ENCODE measurements at regions not wholly inside any gene's neighbourhood (a gene's known extent, or its start where the extent isn't known, plus 50 kb on each side); places are given as distances from the start of the nearest gene placed in this dataset.

- H3K9me2 ChIP-seq (ENCODE audit: insufficient read depth) = no peaks in the 10 kb centered on the region
- BruUV-seq (replicated peaks) = no TSS peak
- POLR2A ChIA-PET = no interaction called here
- H3K27me3 ChIP-seq (ENCODE audit: insufficient read depth, low read length) = peaks cover 19% of the 10 kb centered on the region
- no peaks in the 10 kb centered on the region for H4K20me1 ChIP-seq (ENCODE audit: insufficient read depth)
- RAD21 ChIA-PET (ENCODE audit: low non-redundant PET in 1 of 2, low total read pairs in 2 of 2, uncharacterized antibody in 2 of 2, unreplicated experiment in 2 of 2) = no interaction called here
- H3K36me3 ChIP-seq (ENCODE audit: control insufficient read depth in 1 of 2, insufficient read depth in 2 of 2, low read length in 2 of 2) = no peaks in the 10 kb centered on the region
- no peaks in the 10 kb centered on the region for H3K79me2 ChIP-seq (ENCODE audit: insufficient read depth, low read length)
- no peak overlapping the region for H2AFZ ChIP-seq (ENCODE audit: low read depth, low read length, poor library complexity, severe bottlenecking)
- intact Hi-C loops (cut with micrococcal nuclease) = no loop called here
- H3K4me3 ChIP-seq (replicated peaks in 1 of 2; ENCODE audit: low read depth in 1 of 2, low read length in 2 of 2) = no peak overlapping the region
- TF ChIP-seq CEBPB (IDR thresholded peaks at IDR 0.05; ENCODE audit: low read depth) (no peak), RAD21 (IDR thresholded peaks at IDR 0.05; ENCODE audit: low read depth) (no peak), JUND (IDR thresholded peaks at IDR 0.05) (no peak)
- TF ChIP-seq, protein P1, sequence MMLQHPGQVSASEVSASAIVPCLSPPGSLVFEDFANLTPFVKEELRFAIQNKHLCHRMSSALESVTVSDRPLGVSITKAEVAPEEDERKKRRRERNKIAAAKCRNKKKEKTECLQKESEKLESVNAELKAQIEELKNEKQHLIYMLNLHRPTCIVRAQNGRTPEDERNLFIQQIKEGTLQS (IDR thresholded peaks at IDR 0.05) = no peak
- H3K9me3 ChIP-seq (ENCODE audit: control insufficient read depth in 1 of 2, insufficient read depth in 1 of 2, low read depth in 1 of 2, low read length in 2 of 2) = no peaks in the 10 kb centered on the region
- peaks cover 0 to 3% of the 10 kb centered on the region in 2 experiments; a peak in 1 of 4 replicates for H3K4me1 ChIP-seq (ENCODE audit: control insufficient read depth in 1 of 2, insufficient read depth in 2 of 2, low read length in 2 of 2)
- H3K4me2 ChIP-seq (ENCODE audit: low read length) = no peak overlapping the region
- ATAC-seq (no peak), DNase-seq (ENCODE audit: low read depth, low spot score) (no peak)
- H3K27ac ChIP-seq (ENCODE audit: low read depth, low read length) = no peak overlapping the region
- H3K9ac ChIP-seq (ENCODE audit: low read length) = no peak overlapping the region
- CTCF ChIA-PET = no interaction called here
Measured at GRCh38 chr22:49261616-49262015, 566.1 kb downstream of the BRD1 start.

GRCh38 chr22:49260681-49261580, 566.7 kb downstream of the BRD1 start:
- Histone ChIP-seq H4K20me1 (ENCODE audit: insufficient read depth) (no peaks in the 10 kb centered on the region), H3K9ac (ENCODE audit: low read length) (no peak overlapping the region), H3K9me3 (ENCODE audit: control insufficient read depth in 1 of 2, insufficient read depth in 1 of 2, low read depth in 1 of 2, low read length in 2 of 2) (no peaks in the 10 kb centered on the region), H3K4me3 (replicated peaks in 1 of 2; ENCODE audit: low read depth in 1 of 2, low read length in 2 of 2) (no peak overlapping the region), H3K36me3 (ENCODE audit: control insufficient read depth in 1 of 2, insufficient read depth in 2 of 2, low read length in 2 of 2) (no peaks in the 10 kb centered on the region), H3K4me1 (ENCODE audit: control insufficient read depth in 1 of 2, insufficient read depth in 2 of 2, low read length in 2 of 2) (peaks cover 2 to 8% of the 10 kb centered on the region in 2 experiments; a peak in 1 of 4 replicates), H3K27me3 (ENCODE audit: insufficient read depth, low read length) (peaks cover 19% of the 10 kb centered on the region), H3K9me2 (ENCODE audit: insufficient read depth) (no peaks in the 10 kb centered on the region), H3K79me2 (ENCODE audit: insufficient read depth, low read length) (no peaks in the 10 kb centered on the region), H3K27ac (ENCODE audit: low read depth, low read length) (no peak overlapping the region), H3K4me2 (ENCODE audit: low read length) (no peak overlapping the region), H2AFZ (ENCODE audit: low read depth, low read length, poor library complexity, severe bottlenecking) (no peak overlapping the region)
- BruUV-seq (replicated peaks) = no TSS peak
- ATAC-seq (no peak), DNase-seq (ENCODE audit: low read depth, low spot score) (no peak)
- POLR2A ChIA-PET = no interaction called here
- intact Hi-C loops (cut with micrococcal nuclease) = no loop called here
- CTCF ChIA-PET = no interaction called here
- RAD21 ChIA-PET (ENCODE audit: low non-redundant PET in 1 of 2, low total read pairs in 2 of 2, uncharacterized antibody in 2 of 2, unreplicated experiment in 2 of 2) = no interaction called here
- TF ChIP-seq YY1 (IDR thresholded peaks at IDR 0.05; ENCODE audit: extremely low read depth, insufficient replicate concordance, low read depth, low read length) (no peak), JUND (IDR thresholded peaks at IDR 0.05) (no peak), TCF7L2 (IDR thresholded peaks at IDR 0.05; ENCODE audit: borderline replicate concordance, extremely low read depth, insufficient read depth, insufficient read length) (no peak), CBX3 (IDR thresholded peaks at IDR 0.05; ENCODE audit: low read depth) (no peak), ZFX (IDR thresholded peaks at IDR 0.05) (no peak), SIN3A (IDR thresholded peaks at IDR 0.05; ENCODE audit: low read depth) (no peak), FOSL1 (IDR thresholded peaks at IDR 0.05; ENCODE audit: low read depth) (no peak), POLR2A (IDR thresholded peaks at IDR 0.05; ENCODE audit: borderline replicate concordance, extremely low read depth, insufficient read depth, insufficient read length) (no peak), EZH2 (IDR thresholded peaks at IDR 0.05) (no peak), ZNF274 (IDR thresholded peaks at IDR 0.05; ENCODE audit: low read depth, low read length) (no peak), EGR1 (IDR thresholded peaks at IDR 0.05; ENCODE audit: low read depth) (no peak)
- TF ChIP-seq, protein P2, sequence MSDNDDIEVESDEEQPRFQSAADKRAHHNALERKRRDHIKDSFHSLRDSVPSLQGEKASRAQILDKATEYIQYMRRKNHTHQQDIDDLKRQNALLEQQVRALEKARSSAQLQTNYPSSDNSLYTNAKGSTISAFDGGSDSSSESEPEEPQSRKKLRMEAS (IDR thresholded peaks at IDR 0.05) = no peak
- TF ChIP-seq, protein P3, sequence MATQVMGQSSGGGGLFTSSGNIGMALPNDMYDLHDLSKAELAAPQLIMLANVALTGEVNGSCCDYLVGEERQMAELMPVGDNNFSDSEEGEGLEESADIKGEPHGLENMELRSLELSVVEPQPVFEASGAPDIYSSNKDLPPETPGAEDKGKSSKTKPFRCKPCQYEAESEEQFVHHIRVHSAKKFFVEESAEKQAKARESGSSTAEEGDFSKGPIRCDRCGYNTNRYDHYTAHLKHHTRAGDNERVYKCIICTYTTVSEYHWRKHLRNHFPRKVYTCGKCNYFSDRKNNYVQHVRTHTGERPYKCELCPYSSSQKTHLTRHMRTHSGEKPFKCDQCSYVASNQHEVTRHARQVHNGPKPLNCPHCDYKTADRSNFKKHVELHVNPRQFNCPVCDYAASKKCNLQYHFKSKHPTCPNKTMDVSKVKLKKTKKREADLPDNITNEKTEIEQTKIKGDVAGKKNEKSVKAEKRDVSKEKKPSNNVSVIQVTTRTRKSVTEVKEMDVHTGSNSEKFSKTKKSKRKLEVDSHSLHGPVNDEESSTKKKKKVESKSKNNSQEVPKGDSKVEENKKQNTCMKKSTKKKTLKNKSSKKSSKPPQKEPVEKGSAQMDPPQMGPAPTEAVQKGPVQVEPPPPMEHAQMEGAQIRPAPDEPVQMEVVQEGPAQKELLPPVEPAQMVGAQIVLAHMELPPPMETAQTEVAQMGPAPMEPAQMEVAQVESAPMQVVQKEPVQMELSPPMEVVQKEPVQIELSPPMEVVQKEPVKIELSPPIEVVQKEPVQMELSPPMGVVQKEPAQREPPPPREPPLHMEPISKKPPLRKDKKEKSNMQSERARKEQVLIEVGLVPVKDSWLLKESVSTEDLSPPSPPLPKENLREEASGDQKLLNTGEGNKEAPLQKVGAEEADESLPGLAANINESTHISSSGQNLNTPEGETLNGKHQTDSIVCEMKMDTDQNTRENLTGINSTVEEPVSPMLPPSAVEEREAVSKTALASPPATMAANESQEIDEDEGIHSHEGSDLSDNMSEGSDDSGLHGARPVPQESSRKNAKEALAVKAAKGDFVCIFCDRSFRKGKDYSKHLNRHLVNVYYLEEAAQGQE (IDR thresholded peaks at IDR 0.05; ENCODE audit: low read depth) = no peak
- TF ChIP-seq, protein P1 (IDR thresholded peaks at IDR 0.05) = no peak
